ENCODE measurements at regions not wholly inside any gene's neighbourhood (a gene's known extent, or its start where the extent isn't known, plus 50 kb on each side); places are given as distances from the start of the nearest gene placed in this dataset.

- no peak for TF ChIP-seq CTCF (IDR thresholded peaks at IDR 0.05; ENCODE audit: low read depth, low read length)
- H3K4me3 ChIP-seq (ENCODE audit: low read depth, low read length) = no peak overlapping the region
- peak; percentile 7 for DNase-seq (ENCODE audit: low read depth, low spot score)
- in situ Hi-C loops (cut with HindIII; ENCODE audit: low sequenced_read_pairs) = no loop called here
These were observed 404.8 kb downstream of the TLL1 start for GRCh38 chr4:166277853-166278252.

- in situ Hi-C loops (cut with HindIII; ENCODE audit: low sequenced_read_pairs) = no loop called here
- no peak overlapping the region for H3K4me3 ChIP-seq (ENCODE audit: low read depth, low read length)
- no peak for DNase-seq (ENCODE audit: low read depth, low spot score)
- TF ChIP-seq CTCF (IDR thresholded peaks at IDR 0.05; ENCODE audit: low read depth, low read length) = no peak
These were observed 406.2 kb downstream of the TLL1 start for GRCh38 chr4:166279261-166279660.

- H3K4me3 ChIP-seq (ENCODE audit: low read depth, low read length) = no peak overlapping the region
- in situ Hi-C loops (cut with HindIII; ENCODE audit: low sequenced_read_pairs) = no loop called here
These were observed 407.6 kb downstream of the TLL1 start for GRCh38 chr4:166280642-166281041.

GRCh38 chr4:166282081-166282770 is 409.2 kb downstream of the TLL1 start:
- H3K4me3 ChIP-seq (ENCODE audit: low read depth, low read length) = no peak overlapping the region
- TF ChIP-seq CTCF (IDR thresholded peaks at IDR 0.05; ENCODE audit: low read depth, low read length) = no peak
- DNase-seq (ENCODE audit: low read depth, low spot score) = no peak
- in situ Hi-C loops (cut with HindIII; ENCODE audit: low sequenced_read_pairs) = no loop called here

More at GRCh38 chr4:166280642-166281041, 407.6 kb downstream of the TLL1 start:
- no peak for TF ChIP-seq CTCF (IDR thresholded peaks at IDR 0.05; ENCODE audit: low read depth, low read length)
- no peak for DNase-seq (ENCODE audit: low read depth, low spot score)

- H3K4me3 ChIP-seq (ENCODE audit: low read depth, low read length) = no peak overlapping the region
- in situ Hi-C loops (cut with HindIII; ENCODE audit: low sequenced_read_pairs) = no loop called here
- no peak for DNase-seq (ENCODE audit: low read depth, low spot score)
- no peak for TF ChIP-seq CTCF (IDR thresholded peaks at IDR 0.05; ENCODE audit: low read depth, low read length)
These were observed 411.2 kb downstream of the TLL1 start for GRCh38 chr4:166284221-166284620.

GRCh38 chr4:166290426-166290825 is 417.4 kb downstream of the TLL1 start:
- no peak for TF ChIP-seq CTCF (IDR thresholded peaks at IDR 0.05; ENCODE audit: low read depth, low read length)
- in situ Hi-C loops (cut with HindIII; ENCODE audit: low sequenced_read_pairs) = no loop called here
- H3K4me3 ChIP-seq (ENCODE audit: low read depth, low read length) = no peak overlapping the region
- no peak for DNase-seq (ENCODE audit: low read depth, low spot score)
